ENCODE measurements at regions not wholly inside any gene's neighbourhood (a gene's known extent, or its start where the extent isn't known, plus 50 kb on each side); places are given as distances from the start of the nearest gene placed in this dataset.

GRCh38 chr14:23861666-23862065 is 91.9 kb upstream of the DHRS4 start:
- no peak overlapping the region for H2BK12ac ChIP-seq (ENCODE audit: insufficient read length, low read depth, low read length)
- no peak overlapping the region for H2BK15ac ChIP-seq (ENCODE audit: low read depth, low read length)
- Mint-ChIP-seq H3K4me1 (no peaks in the 10 kb centered on the region), H3K9me3 (peaks cover 0 to 89% of the 10 kb centered on the region in 2 experiments; a peak in 2 of 5 replicates), H3K27ac (no peak overlapping the region), H3K4me3 (no peak overlapping the region), H3K36me3 (ENCODE audit: insufficient read depth in 1 of 3, low read depth in 3 of 3) (peaks cover 0 to 20% (median 0%) of the 10 kb centered on the region in 3 experiments; a peak in 2 of 7 replicates), H3K27me3 (ENCODE audit: low read depth) (no peaks in the 10 kb centered on the region; the same call in 1 of the 2 replicates)
- WGBS (ENCODE audit: extremely low coverage, insufficient read length, low lambda C conversion rate): no CpG with 5 or more reads among the region's 2 CpGs
- no peak overlapping the region for H3K9ac ChIP-seq (ENCODE audit: extremely low read depth, insufficient read length, low read length)
- no peaks in the 10 kb centered on the region for H3K4me1 ChIP-seq (ENCODE audit: insufficient read depth, low read length)
- no peak overlapping the region for H2BK120ac ChIP-seq (ENCODE audit: low read depth, low read length, poor library complexity, severe bottlenecking)
- H3K27me3 ChIP-seq (ENCODE audit: insufficient read depth, low read length): no peaks in the 10 kb centered on the region
- peak; percentile 36 for DNase-seq
- H4K8ac ChIP-seq (replicated peaks; ENCODE audit: insufficient read length, low read depth, low read length): no peak overlapping the region
- peaks cover 17% of the 10 kb centered on the region for H3K9me3 ChIP-seq (ENCODE audit: control insufficient read depth, low read depth, low read length)
- H2BK20ac ChIP-seq (ENCODE audit: low read depth, low read length, poor library complexity, severe bottlenecking): no peak overlapping the region
- no peak overlapping the region for H2AK5ac ChIP-seq (ENCODE audit: insufficient read length, low read length)
- no peak overlapping the region for H4K91ac ChIP-seq (ENCODE audit: insufficient read length, low read depth, low read length)
- no peak overlapping the region for H3K56ac ChIP-seq (ENCODE audit: insufficient read length, low read depth, low read length)
- H2BK5ac ChIP-seq (ENCODE audit: insufficient read length, low read length): no peak overlapping the region
- no peaks in the 10 kb centered on the region for H3K79me1 ChIP-seq (ENCODE audit: insufficient read depth, low read depth, low read length, poor library complexity, severe bottlenecking)
- H3K4ac ChIP-seq (ENCODE audit: low read depth, low read length): no peak overlapping the region
- no peak overlapping the region for H3K27ac ChIP-seq (ENCODE audit: insufficient read length, low read depth, low read length)
- H2AFZ ChIP-seq (ENCODE audit: low read length): no peak overlapping the region
- H3K14ac ChIP-seq (ENCODE audit: insufficient read depth, low read length): no peak overlapping the region
- H3K23me2 ChIP-seq (ENCODE audit: insufficient read length, low read depth, low read length, poor library complexity, severe bottlenecking): no peaks in the 10 kb centered on the region
- H3K79me2 ChIP-seq (ENCODE audit: insufficient read depth, low read length): no peaks in the 10 kb centered on the region
- no peak overlapping the region for H3K23ac ChIP-seq (ENCODE audit: insufficient read length, low read depth, low read length)
- no peak overlapping the region for H4K5ac ChIP-seq (ENCODE audit: insufficient read length, low read depth, low read length)
- H3K4me2 ChIP-seq (ENCODE audit: insufficient read depth, insufficient read length, low read length): no peak overlapping the region
- no peak overlapping the region for H3T11ph ChIP-seq (ENCODE audit: low read length)
- TF ChIP-seq, protein P1, sequence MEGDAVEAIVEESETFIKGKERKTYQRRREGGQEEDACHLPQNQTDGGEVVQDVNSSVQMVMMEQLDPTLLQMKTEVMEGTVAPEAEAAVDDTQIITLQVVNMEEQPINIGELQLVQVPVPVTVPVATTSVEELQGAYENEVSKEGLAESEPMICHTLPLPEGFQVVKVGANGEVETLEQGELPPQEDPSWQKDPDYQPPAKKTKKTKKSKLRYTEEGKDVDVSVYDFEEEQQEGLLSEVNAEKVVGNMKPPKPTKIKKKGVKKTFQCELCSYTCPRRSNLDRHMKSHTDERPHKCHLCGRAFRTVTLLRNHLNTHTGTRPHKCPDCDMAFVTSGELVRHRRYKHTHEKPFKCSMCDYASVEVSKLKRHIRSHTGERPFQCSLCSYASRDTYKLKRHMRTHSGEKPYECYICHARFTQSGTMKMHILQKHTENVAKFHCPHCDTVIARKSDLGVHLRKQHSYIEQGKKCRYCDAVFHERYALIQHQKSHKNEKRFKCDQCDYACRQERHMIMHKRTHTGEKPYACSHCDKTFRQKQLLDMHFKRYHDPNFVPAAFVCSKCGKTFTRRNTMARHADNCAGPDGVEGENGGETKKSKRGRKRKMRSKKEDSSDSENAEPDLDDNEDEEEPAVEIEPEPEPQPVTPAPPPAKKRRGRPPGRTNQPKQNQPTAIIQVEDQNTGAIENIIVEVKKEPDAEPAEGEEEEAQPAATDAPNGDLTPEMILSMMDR (conservative IDR thresholded peaks at IDR 0.05): no peak
- no peaks in the 10 kb centered on the region for H4K20me1 ChIP-seq (ENCODE audit: control insufficient read depth, insufficient read depth, insufficient read length)
- no peak overlapping the region for H3K18ac ChIP-seq (ENCODE audit: insufficient read length, low read depth, low read length)
